ENCODE measurements at regions not wholly inside any gene's neighbourhood (a gene's known extent, or its start where the extent isn't known, plus 50 kb on each side); places are given as distances from the start of the nearest gene placed in this dataset.

DNA sequence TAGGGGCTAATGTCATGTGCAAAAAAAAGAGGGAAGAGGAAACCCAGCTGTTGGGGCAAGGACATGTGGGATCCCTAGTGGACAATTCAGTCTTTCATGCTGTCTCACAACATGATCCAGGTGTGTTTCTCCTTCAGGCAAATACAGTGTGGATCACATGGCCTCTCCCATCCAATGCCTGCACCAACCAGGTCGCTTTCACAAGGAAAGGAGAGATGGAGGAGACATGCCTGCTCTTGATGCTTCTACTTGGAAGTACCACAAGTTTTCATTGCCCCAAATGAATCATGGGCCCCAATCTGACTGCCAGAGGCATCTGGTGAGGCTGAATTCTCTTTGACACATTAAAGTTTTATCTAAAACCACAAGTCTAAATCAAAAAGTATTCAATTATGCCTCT is 82.1 kb downstream of the DLEU7 start:
- dilution Hi-C loops (cut with HindIII; ENCODE audit: low sequenced_read_pairs, unreplicated experiment) (no loop called here), intact Hi-C loops (cut with micrococcal nuclease) (no loop called here), in situ Hi-C loops (cut with MboI; ENCODE audit: low sequenced_read_pairs) (no loop called here)
- no peak overlapping the region for H2BK120ac ChIP-seq (ENCODE audit: low read depth, low read length)
- no peak overlapping the region for H3K4ac ChIP-seq (ENCODE audit: low read depth, low read length)
- H3K23ac ChIP-seq (ENCODE audit: low read depth, low read length), result no peak overlapping the region
- H3K9ac ChIP-seq (ENCODE audit: low read depth, low read length), result no peak overlapping the region
- no peak overlapping the region for H3K27ac ChIP-seq (ENCODE audit: insufficient read depth, low read length)
- no peak overlapping the region for H2AFZ ChIP-seq (replicated peaks; ENCODE audit: low read length, poor library complexity)
- no peak overlapping the region for H3K56ac ChIP-seq (ENCODE audit: extremely low read depth, insufficient read depth, low read length)
- ATAC-seq (ENCODE audit: low read depth), result no peak
- H3K14ac ChIP-seq (replicated peaks; ENCODE audit: low read depth, low read length), result no peak overlapping the region
- no peak overlapping the region for H4K5ac ChIP-seq (ENCODE audit: low read depth, low read length)
- POLR2A ChIA-PET (ENCODE audit: unreplicated experiment), result no interaction called here
- no peak overlapping the region for H3K18ac ChIP-seq (ENCODE audit: low read depth, low read length)
- H3K4me3 ChIP-seq (ENCODE audit: insufficient read depth, low read depth, low read length), result no peak overlapping the region
- WGBS, 2 experiments (ENCODE audit: extremely low coverage in 2 of 2, insufficient read length in 1 of 2), result no CpG with 5 or more reads among the region's 1 CpG
- H4K20me1 ChIP-seq (ENCODE audit: insufficient read depth, low read length), result no peaks in the 10 kb centered on the region
- no peak overlapping the region for H4K8ac ChIP-seq (ENCODE audit: low read depth in 2 of 2, low read length in 2 of 2)
- CTCF ChIA-PET, result no interaction called here
- no peaks in the 10 kb centered on the region for H3K4me1 ChIP-seq (ENCODE audit: control insufficient read depth, insufficient read depth, low read length)
- no peak for DNase-seq
- no peak overlapping the region for H3K4me2 ChIP-seq (ENCODE audit: low read depth, low read length)
- H4K91ac ChIP-seq (ENCODE audit: insufficient read depth, low read depth, low read length), result no peak overlapping the region
- H3K27me3 ChIP-seq (ENCODE audit: control insufficient read depth, insufficient read depth, low read length), result peaks cover 23% of the 10 kb centered on the region
- H2AK5ac ChIP-seq (ENCODE audit: low read depth, low read length), result no peak overlapping the region
- no peak overlapping the region for H2BK20ac ChIP-seq (ENCODE audit: low read depth, low read length)
- no peak overlapping the region for H2AK9ac ChIP-seq (replicated peaks; ENCODE audit: low read depth, low read length, poor library complexity)
- H2BK15ac ChIP-seq (ENCODE audit: low read depth, low read length), result no peak overlapping the region
- no peaks in the 10 kb centered on the region for H3K9me1 ChIP-seq (ENCODE audit: insufficient read depth, low read length)
- no TSS peak for BruUV-seq (replicated peaks)
- TF ChIP-seq, protein P1, sequence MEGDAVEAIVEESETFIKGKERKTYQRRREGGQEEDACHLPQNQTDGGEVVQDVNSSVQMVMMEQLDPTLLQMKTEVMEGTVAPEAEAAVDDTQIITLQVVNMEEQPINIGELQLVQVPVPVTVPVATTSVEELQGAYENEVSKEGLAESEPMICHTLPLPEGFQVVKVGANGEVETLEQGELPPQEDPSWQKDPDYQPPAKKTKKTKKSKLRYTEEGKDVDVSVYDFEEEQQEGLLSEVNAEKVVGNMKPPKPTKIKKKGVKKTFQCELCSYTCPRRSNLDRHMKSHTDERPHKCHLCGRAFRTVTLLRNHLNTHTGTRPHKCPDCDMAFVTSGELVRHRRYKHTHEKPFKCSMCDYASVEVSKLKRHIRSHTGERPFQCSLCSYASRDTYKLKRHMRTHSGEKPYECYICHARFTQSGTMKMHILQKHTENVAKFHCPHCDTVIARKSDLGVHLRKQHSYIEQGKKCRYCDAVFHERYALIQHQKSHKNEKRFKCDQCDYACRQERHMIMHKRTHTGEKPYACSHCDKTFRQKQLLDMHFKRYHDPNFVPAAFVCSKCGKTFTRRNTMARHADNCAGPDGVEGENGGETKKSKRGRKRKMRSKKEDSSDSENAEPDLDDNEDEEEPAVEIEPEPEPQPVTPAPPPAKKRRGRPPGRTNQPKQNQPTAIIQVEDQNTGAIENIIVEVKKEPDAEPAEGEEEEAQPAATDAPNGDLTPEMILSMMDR (conservative IDR thresholded peaks at IDR 0.05; ENCODE audit: low read depth, low read length), result no peak
- TF ChIP-seq BHLHE40 (IDR thresholded peaks at IDR 0.05; ENCODE audit: low read depth, low read length) (no peak), POLR2A (IDR thresholded peaks at IDR 0.05; ENCODE audit: low read depth, low read length) (no peak), CEBPB (IDR thresholded peaks at IDR 0.05; ENCODE audit: low read depth, low read length) (no peak), FOS (IDR thresholded peaks at IDR 0.05; ENCODE audit: low read depth, low read length) (no peak), RCOR1 (IDR thresholded peaks at IDR 0.05; ENCODE audit: insufficient replicate concordance, low read length) (no peak), MXI1 (IDR thresholded peaks at IDR 0.05; ENCODE audit: borderline replicate concordance, low read depth, low read length) (no peak), MAZ (IDR thresholded peaks at IDR 0.05; ENCODE audit: borderline replicate concordance, low read depth, low read length) (no peak), CHD1 (IDR thresholded peaks at IDR 0.05; ENCODE audit: low read depth, low read length) (no peak), RFX5 (IDR thresholded peaks at IDR 0.05; ENCODE audit: low read depth, low read length) (no peak), MAFK (IDR thresholded peaks at IDR 0.05; ENCODE audit: low read depth, low read length) (no peak), SMC3 (IDR thresholded peaks at IDR 0.05; ENCODE audit: low read depth, low read length) (no peak), RAD21 (IDR thresholded peaks at IDR 0.05; ENCODE audit: low read length) (no peak), NFE2L2 (IDR thresholded peaks at IDR 0.05; ENCODE audit: low read depth, low read length) (no peak)
- TF ChIP-seq, protein P2, sequence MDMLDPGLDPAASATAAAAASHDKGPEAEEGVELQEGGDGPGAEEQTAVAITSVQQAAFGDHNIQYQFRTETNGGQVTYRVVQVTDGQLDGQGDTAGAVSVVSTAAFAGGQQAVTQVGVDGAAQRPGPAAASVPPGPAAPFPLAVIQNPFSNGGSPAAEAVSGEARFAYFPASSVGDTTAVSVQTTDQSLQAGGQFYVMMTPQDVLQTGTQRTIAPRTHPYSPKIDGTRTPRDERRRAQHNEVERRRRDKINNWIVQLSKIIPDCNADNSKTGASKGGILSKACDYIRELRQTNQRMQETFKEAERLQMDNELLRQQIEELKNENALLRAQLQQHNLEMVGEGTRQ (IDR thresholded peaks at IDR 0.05; ENCODE audit: low read depth, low read length), result no peak
- TF ChIP-seq, protein P3, sequence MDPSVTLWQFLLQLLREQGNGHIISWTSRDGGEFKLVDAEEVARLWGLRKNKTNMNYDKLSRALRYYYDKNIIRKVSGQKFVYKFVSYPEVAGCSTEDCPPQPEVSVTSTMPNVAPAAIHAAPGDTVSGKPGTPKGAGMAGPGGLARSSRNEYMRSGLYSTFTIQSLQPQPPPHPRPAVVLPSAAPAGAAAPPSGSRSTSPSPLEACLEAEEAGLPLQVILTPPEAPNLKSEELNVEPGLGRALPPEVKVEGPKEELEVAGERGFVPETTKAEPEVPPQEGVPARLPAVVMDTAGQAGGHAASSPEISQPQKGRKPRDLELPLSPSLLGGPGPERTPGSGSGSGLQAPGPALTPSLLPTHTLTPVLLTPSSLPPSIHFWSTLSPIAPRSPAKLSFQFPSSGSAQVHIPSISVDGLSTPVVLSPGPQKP (IDR thresholded peaks at IDR 0.05; ENCODE audit: borderline replicate concordance, low read depth, low read length), result no peak
- 0 out of 2 replicates have a peak, but pooled peaks cover 1% of the 10 kb centered on the region for H3K9me3 ChIP-seq (ENCODE audit: control insufficient read depth, insufficient read depth, low read length)
- H2BK5ac ChIP-seq (ENCODE audit: low read depth, low read length, poor library complexity, severe bottlenecking), result no peak overlapping the region
- H3K36me3 ChIP-seq (ENCODE audit: control insufficient read depth, insufficient read depth, low read length), result no peaks in the 10 kb centered on the region
- H3K79me1 ChIP-seq (ENCODE audit: low read depth in 1 of 2, low read length in 2 of 2), result no peaks in the 10 kb centered on the region
